GM12891 (cell line): ENCODE measurements at regions not wholly inside any gene's neighbourhood (a gene's known extent, or its start where the extent isn't known, plus 50 kb on each side); places are given as distances from the start of the nearest gene placed in this dataset.

Experiments used
- DNase-seq: peaks from one replicate; pipeline ENCODE4 v3.0.0; 2011; ENCODE audit warnings: low spot score; ENCODE audit not compliant: insufficient read length
- FAIRE-seq: peaks from 2 replicates; lab custom pipeline; 2011; peaks lifted over from hg19 to GRCh38; lab: Jason Lieb, UNC
- PAX5 ChIP-seq: IDR thresholded peaks from 2 replicates; pipeline ENCODE4 v1.6.1; 2011; ENCODE audit warnings: low read length, moderate library complexity, mild to moderate bottlenecking; ENCODE audit not compliant: insufficient read depth, severe bottlenecking
- POLR2A ChIP-seq: IDR thresholded peaks from 2 replicates; pipeline ENCODE4 v1.6.1; 2011; ENCODE audit warnings: low read depth, low read length, control low read depth
- POLR2AphosphoS5 ChIP-seq: IDR thresholded peaks from 2 replicates; pipeline ENCODE4 v1.6.1; 2011; ENCODE audit warnings: low read depth, low read length, control low read depth
- POU2F2 ChIP-seq: IDR thresholded peaks from 2 replicates; pipeline ENCODE4 v1.6.1; 2011; ENCODE audit warnings: low read depth, mild to moderate bottlenecking, control low read depth, low read length, moderate library complexity
- SPI1 ChIP-seq: IDR thresholded peaks from 2 replicates; pipeline ENCODE4 v1.6.1; 2011; ENCODE audit warnings: low read depth, low read length, control low read depth
- TAF1 ChIP-seq: IDR thresholded peaks from 2 replicates; pipeline ENCODE4 v1.6.1; 2011; ENCODE audit warnings: low read depth, low read length, control low read depth

DNA sequence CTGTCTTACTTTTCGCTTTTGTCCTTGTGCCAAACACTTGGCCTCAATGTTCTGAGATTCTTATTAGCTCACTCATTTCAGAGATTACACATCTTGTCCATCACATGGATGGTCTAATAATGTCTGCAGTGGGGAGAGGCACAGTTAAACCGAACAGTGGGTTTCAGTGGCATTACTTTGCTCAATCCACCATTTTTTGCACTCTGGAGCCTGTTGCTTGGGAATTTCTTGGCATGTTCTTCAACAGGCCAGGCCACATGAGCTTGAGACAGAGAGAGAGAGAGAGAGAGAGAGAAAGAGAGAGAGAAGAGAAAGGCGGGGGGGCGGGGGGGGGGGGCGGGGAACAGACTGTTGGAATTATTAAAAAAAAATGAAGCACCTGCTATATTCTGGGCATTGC lies 1327.8 kb upstream of the WWC1 start:
- DNase-seq (no peak), FAIRE-seq (no peak)
- TF ChIP-seq POLR2AphosphoS5 (no peak), SPI1 (no peak), POU2F2 (no peak), PAX5 (no peak), POLR2A (no peak), TAF1 (no peak)

DNA sequence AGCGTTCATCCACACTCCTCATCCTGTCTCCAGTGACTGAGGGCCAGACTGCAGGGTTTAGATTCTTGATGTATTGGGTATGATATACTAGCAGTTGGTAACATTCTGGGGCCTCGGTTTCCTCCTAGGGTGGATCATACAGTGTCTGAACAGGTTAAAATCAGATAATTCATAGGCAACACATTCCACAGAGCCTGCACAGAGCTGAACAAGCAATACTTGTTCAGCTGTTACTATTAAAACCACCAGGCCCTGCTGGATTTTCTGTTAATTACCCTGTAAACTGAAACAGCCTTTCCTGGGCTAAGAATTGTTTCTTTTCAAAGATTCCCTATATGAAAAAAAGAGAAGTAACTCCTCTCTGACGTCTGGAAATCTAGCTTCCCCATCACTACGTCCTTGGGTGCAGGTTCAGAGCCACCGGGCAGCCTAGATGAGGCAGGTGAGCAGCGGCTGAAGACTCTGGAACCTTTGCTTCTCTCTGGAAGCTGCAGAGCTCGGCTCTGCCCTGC lies 1313.5 kb upstream of the WWC1 start:
- FAIRE-seq, result no peak
- no peak for DNase-seq
- TF ChIP-seq POLR2A (no peak), SPI1 (no peak), PAX5 (no peak), POLR2AphosphoS5 (no peak), POU2F2 (no peak), TAF1 (no peak)

DNA sequence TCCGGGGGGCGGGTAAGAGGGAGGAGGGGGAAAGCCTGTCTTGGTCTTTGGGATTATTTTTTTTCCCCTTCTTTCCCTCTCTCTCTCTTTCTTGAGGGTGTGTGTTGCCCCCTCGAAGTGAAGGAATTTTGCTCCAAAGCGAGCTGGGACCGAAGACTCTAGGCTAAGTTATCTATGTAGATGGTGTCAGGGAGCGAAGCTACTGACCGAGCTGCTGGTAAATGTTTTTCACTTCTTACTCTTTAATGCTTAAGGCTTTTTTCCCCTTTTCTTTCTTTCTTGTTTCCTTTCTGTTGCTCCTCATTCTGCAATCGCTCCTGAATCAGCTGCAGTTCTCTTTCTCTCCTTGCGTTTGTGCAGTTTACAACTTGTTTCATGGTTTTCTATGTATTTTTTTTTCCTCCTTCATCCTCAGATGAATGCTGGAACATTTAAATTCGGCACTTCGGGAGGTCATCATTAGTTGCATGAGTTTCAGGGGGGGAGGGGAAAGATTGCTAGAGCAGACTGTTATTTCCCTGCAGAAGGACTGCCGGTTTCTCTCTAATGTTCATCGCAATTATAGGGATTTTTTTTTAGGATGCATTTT lies 1312.0 kb upstream of the WWC1 start:
- DNase-seq, result no peak
- TF ChIP-seq POU2F2 (no peak), POLR2AphosphoS5 (no peak), TAF1 (no peak), POLR2A (no peak), SPI1 (no peak), PAX5 (no peak)
- FAIRE-seq, result no peak

DNA sequence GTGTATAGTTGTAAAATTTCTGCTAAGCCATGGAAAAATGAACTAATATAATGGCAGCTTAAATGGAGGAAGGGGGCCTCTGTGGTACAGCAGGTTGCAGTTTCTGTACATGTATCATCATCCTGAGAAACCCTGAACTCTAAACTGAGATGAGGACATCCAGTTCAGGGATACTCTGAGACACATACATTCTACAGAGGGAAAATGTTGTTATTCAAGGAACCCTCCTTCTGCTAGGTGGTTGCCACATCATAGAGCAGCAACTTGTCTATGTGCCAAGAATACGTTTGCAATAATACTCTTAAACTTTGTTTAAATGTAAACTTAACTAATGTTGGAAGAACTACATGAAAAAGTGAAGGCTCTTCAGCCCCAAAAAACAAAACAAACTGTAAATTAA lies 1310.8 kb upstream of the WWC1 start:
- DNase-seq (no peak), FAIRE-seq (no peak)
- TF ChIP-seq PAX5 (no peak), SPI1 (no peak), TAF1 (no peak), POLR2A (no peak), POU2F2 (no peak), POLR2AphosphoS5 (no peak)

DNA sequence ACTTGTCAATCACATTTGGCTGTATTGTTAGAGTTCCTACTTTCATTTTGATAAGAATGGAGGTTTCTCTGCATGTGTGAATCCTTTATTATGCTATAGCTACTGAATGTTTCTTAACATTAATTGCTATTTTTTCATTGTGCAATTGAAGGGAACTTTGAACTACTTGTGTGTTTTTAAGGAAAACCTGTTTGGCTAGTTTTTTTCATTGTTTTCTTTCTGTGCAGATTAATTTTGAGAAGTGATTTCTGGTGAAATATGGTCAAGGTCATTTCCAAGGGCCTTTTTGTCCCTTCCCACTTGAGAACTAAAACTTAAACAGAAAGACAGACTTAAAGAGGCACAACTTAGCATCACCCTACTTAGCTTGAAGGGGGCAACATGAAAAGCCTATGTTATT lies 1309.2 kb upstream of the WWC1 start:
- DNase-seq (no peak), FAIRE-seq (no peak)
- no peak for TF ChIP-seq PAX5
- TF ChIP-seq POLR2AphosphoS5, result no peak
- no peak for TF ChIP-seq POU2F2
- no peak for TF ChIP-seq TAF1
- TF ChIP-seq POLR2A, result no peak
- no peak for TF ChIP-seq SPI1

DNA sequence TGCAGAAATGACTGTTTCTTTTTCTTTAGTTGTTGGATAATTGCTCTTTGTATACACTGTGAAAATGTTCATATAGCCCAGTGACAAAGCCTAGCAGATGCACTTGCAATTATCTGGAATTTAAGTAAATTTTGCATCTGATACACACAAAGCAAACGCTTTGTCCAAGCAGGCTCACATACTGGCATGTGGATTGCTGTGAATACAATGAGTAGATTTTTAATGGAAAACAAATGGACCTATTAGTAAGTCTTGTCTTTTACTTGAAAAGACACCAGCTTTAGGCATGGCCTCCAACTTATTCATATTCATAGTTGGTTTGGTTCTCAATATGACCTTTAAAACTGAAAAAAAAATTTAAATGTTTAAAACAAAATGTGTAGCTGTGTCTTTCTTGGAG lies 1299.8 kb upstream of the WWC1 start:
- TF ChIP-seq TAF1 (no peak), POLR2AphosphoS5 (no peak), PAX5 (no peak), POLR2A (no peak), SPI1 (no peak), POU2F2 (no peak)
- no peak for DNase-seq
- no peak for FAIRE-seq

DNA sequence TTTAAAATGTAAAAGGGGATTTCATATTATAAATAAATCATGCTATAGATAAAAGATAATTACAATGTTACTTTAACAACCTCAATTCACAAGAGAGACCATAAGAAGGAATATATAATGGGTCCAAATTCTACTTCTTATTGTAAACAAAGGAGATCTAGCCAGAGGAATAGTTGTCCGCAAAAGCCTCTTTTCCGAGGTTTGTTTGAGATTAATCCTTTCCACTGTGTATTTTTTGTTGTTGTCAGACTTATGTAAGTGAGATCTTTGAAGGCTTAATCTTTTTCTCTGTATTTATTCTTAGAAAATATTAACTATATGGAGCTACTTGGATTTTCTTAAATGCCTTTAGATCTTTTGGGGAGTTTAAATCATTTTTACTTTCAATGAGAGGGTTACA lies 1299.3 kb upstream of the WWC1 start:
- FAIRE-seq, result no peak
- TF ChIP-seq POU2F2 (no peak), PAX5 (no peak), TAF1 (no peak), SPI1 (no peak), POLR2AphosphoS5 (no peak), POLR2A (no peak)
- DNase-seq, result no peak

DNA sequence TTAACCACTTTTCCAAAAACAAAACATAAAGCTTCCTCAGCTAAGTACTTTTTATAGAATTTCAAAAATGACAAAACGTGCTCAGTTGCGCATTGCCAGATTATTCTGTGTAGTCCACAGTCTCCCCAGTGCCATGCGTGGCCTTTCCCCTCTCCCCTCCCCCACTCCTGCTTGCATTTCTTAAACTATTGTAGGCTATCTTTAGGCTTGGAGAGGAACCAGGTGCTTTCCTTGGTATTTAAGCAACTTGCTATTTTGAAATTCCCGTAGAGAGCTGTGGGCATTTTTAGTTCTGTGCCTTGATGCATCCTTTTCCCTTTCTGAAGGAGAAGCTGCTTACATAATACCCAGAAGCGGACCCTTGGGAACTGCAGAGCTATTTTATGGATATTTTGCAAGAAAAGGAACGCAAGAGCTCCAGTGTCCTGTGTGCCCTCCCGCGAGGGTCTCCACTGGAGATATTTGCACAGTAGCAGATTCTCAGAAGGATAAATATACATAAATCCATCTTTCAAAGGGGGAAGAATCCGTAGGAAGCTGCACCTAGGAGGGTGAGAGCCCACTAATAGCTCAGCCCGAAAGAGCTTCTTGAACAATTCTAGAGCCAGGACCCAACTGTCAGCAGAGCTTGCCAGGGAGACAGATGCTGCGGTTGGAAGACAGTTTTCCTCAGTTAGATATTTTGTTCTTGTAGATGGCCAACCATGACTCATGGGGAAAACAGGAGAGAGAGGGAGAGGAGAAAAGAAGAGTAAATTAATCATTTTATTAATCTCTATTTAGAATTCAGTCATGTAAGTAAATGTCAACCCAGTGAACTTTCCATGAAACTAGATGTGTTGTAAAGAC lies 1298.3 kb upstream of the WWC1 start:
- TF ChIP-seq POLR2AphosphoS5 (no peak), TAF1 (no peak), PAX5 (no peak), POLR2A (no peak), SPI1 (no peak), POU2F2 (no peak)
- no peak for DNase-seq
- no peak for FAIRE-seq

DNA sequence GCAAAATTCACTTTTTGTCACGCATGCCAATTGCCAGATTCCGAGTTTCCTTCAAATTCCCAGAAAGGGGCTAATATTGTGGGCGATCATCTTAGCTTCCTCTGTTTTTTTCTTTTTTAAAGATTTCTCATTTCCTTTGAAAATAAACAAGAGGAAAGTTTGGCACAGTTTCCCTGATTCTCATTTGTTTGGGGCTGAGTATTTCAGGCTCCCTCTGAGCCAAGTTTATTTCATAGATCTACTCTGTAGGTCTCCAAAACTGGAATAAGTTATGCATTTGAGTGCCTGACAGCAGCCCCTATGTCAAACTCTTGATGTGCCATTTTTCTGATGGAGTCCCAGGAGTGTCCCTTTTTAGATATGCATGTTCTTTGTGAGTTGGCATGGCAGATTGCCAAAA lies 1297.2 kb upstream of the WWC1 start:
- DNase-seq (no peak), FAIRE-seq (no peak)
- TF ChIP-seq PAX5 (no peak), SPI1 (no peak), POLR2A (no peak), POLR2AphosphoS5 (no peak), POU2F2 (no peak), TAF1 (no peak)
